ENCODE measurements at regions not wholly inside any gene's neighbourhood (a gene's known extent, or its start where the extent isn't known, plus 50 kb on each side); places are given as distances from the start of the nearest gene placed in this dataset.

- TF ChIP-seq FOXP2 (optimal IDR thresholded peaks at IDR 0.05; ENCODE audit: borderline replicate concordance, extremely low read depth, extremely low read length, insufficient read depth): no peak
- TF ChIP-seq POLR2AphosphoS5 (IDR thresholded peaks at IDR 0.05; ENCODE audit: low read depth, low read length): no peak
- TF ChIP-seq TAF1 (IDR thresholded peaks at IDR 0.05; ENCODE audit: borderline replicate concordance, insufficient read depth, low read length): no peak
- no peak for TF ChIP-seq SIN3A (IDR thresholded peaks at IDR 0.05; ENCODE audit: borderline replicate concordance, insufficient read depth, low read length)
- TF ChIP-seq, protein P1, sequence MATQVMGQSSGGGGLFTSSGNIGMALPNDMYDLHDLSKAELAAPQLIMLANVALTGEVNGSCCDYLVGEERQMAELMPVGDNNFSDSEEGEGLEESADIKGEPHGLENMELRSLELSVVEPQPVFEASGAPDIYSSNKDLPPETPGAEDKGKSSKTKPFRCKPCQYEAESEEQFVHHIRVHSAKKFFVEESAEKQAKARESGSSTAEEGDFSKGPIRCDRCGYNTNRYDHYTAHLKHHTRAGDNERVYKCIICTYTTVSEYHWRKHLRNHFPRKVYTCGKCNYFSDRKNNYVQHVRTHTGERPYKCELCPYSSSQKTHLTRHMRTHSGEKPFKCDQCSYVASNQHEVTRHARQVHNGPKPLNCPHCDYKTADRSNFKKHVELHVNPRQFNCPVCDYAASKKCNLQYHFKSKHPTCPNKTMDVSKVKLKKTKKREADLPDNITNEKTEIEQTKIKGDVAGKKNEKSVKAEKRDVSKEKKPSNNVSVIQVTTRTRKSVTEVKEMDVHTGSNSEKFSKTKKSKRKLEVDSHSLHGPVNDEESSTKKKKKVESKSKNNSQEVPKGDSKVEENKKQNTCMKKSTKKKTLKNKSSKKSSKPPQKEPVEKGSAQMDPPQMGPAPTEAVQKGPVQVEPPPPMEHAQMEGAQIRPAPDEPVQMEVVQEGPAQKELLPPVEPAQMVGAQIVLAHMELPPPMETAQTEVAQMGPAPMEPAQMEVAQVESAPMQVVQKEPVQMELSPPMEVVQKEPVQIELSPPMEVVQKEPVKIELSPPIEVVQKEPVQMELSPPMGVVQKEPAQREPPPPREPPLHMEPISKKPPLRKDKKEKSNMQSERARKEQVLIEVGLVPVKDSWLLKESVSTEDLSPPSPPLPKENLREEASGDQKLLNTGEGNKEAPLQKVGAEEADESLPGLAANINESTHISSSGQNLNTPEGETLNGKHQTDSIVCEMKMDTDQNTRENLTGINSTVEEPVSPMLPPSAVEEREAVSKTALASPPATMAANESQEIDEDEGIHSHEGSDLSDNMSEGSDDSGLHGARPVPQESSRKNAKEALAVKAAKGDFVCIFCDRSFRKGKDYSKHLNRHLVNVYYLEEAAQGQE (IDR thresholded peaks at IDR 0.05; ENCODE audit: insufficient read depth in 1 of 2, low read depth in 2 of 2, low read length in 2 of 2): no peak
These were observed 394.8 kb downstream of the MATN1 start for GRCh38 chr1:30328401-30329262.

- TF ChIP-seq POLR2AphosphoS5 (IDR thresholded peaks at IDR 0.05; ENCODE audit: low read depth, low read length) (no peak), TAF1 (IDR thresholded peaks at IDR 0.05; ENCODE audit: borderline replicate concordance, insufficient read depth, low read length) (no peak), SIN3A (IDR thresholded peaks at IDR 0.05; ENCODE audit: borderline replicate concordance, insufficient read depth, low read length) (no peak)
- TF ChIP-seq, protein P1 (IDR thresholded peaks at IDR 0.05; ENCODE audit: insufficient read depth in 1 of 2, low read depth in 2 of 2, low read length in 2 of 2): no peak
These were observed 395.4 kb downstream of the MATN1 start for GRCh38 chr1:30328100-30328370.

DNA sequence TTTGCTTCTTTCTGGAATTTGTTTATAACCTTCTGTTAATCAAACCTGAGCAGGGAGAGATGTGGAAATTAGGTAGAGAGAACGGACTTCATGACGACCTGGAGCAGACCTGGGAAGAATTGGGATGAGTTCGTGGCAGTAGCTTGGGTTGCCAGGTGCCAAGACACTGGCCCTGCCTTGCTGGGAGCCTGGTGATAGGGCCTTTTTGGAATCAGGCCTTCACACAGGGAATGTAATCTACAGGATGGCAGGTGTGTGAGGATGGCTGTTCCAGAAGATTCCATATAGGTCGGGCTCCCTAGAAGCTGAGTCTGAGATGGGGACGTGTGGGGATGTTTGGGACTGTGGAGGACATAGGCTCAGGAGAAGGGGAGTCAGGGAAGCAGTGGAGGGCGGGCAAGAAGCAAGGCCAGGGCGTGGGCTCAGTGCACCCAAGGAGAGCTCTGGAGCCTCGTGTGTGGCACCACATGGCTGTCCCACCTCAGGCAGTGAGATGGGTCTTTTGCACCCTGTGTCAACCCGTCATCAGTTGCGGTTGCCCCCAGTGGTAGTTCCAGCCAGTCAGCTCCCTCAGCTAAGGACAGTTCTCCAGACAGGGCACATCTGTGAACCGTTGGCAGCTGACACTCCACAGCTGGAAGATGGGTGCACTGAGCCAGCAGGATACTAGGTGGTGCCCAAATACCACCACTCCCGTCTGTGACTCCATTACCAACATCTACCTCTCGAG lies 395.9 kb downstream of the MATN1 start:
- TF ChIP-seq FOXP2 (optimal IDR thresholded peaks at IDR 0.05; ENCODE audit: borderline replicate concordance, extremely low read depth, extremely low read length, insufficient read depth) (no peak), POLR2AphosphoS5 (IDR thresholded peaks at IDR 0.05; ENCODE audit: low read depth, low read length) (no peak), TAF1 (IDR thresholded peaks at IDR 0.05; ENCODE audit: borderline replicate concordance, insufficient read depth, low read length) (no peak), SIN3A (IDR thresholded peaks at IDR 0.05; ENCODE audit: borderline replicate concordance, insufficient read depth, low read length) (no peak)
- TF ChIP-seq, protein P1 (IDR thresholded peaks at IDR 0.05; ENCODE audit: insufficient read depth in 1 of 2, low read depth in 2 of 2, low read length in 2 of 2): no peak

DNA sequence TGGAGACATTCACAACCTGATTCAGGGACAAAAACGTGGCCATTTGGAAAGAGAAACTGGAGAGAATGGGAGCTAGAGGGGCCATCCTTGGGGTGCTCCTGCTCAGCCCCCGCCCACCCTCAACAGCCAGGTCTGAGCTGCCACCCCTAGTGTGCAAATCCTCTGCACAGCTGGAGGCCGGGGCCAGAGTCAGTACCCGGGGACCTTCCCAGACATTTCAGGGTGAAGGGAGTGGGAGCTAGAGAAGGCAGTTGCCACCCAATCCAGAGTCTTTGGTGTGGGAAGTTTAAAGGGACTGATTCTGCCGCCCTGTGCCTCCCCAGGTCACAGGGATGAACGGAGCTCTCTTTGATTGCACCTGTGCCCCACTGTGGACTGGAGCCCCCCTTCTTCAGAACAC lies 397.4 kb downstream of the MATN1 start:
- TF ChIP-seq TAF1 (IDR thresholded peaks at IDR 0.05; ENCODE audit: borderline replicate concordance, insufficient read depth, low read length) (no peak), POLR2AphosphoS5 (IDR thresholded peaks at IDR 0.05; ENCODE audit: low read depth, low read length) (no peak), SIN3A (IDR thresholded peaks at IDR 0.05; ENCODE audit: borderline replicate concordance, insufficient read depth, low read length) (no peak), FOXP2 (optimal IDR thresholded peaks at IDR 0.05; ENCODE audit: borderline replicate concordance, extremely low read depth, extremely low read length, insufficient read depth) (no peak)
- TF ChIP-seq, protein P1 (IDR thresholded peaks at IDR 0.05; ENCODE audit: insufficient read depth in 1 of 2, low read depth in 2 of 2, low read length in 2 of 2): no peak

Data from PFSK-1 (cell line).